Adrenal gland (tissue), 5 donors: ENCODE measurements at regions not wholly inside any gene's neighbourhood (a gene's known extent, or its start where the extent isn't known, plus 50 kb on each side); places are given as distances from the start of the nearest gene placed in this dataset.

ENCODE experiments used
- CTCF ChIP-seq, 6 experiments: fragments of 450-650 bp in 4 of 6; fragments of 200-600 bp in 2 of 6; sonication (generic) in 1 of 6; IDR thresholded peaks; 1 replicate in 5 of 6; 2 replicates in 1 of 6; pipeline versions ENCODE4 v1.5.1 to v1.8.0; 2016 to 2021; ENCODE audit warnings: antibody characterized with exemption in 6 of 6, mild to moderate bottlenecking in 2 of 6, moderate library complexity in 1 of 6
- POLR2A ChIP-seq, 2 donors: fragments of 450-650 bp; IDR thresholded peaks; one replicate each; pipeline ENCODE4 v1.6.1; 2017; ENCODE audit warnings: antibody characterized with exemption in 2 of 2, mild to moderate bottlenecking in 2 of 2, moderate library complexity in 1 of 2
- donor health status: DM: no; HTN: no; CAD: no.

GRCh38 chr11:13225038-13226001 lies 52.3 kb upstream of the BMAL1 start:
- TF ChIP-seq CTCF (IDR thresholded peaks at IDR 0.05) (no peak), POLR2A (IDR thresholded peaks at IDR 0.05) (no peak)
